GM21723 (cell line): ENCODE measurements at regions not wholly inside any gene's neighbourhood (a gene's known extent, or its start where the extent isn't known, plus 50 kb on each side); places are given as distances from the start of the nearest gene placed in this dataset.
"Not testable (repeated sequence)": the region's sequence is repeated elsewhere in the genome, so short reads cannot be mapped to it uniquely, and the experiment has no call there.

Source experiments
- ATAC-seq: cut with Tn5 transposase; IDR thresholded peaks from one replicate; pipeline ENCODE4 v1.9.1; 2021; ENCODE audit warnings: mild to moderate bottlenecking, moderate library complexity; ENCODE audit not compliant: unreplicated experiment

GRCh38 chr3:147333098-147333497 lies 73.2 kb downstream of the ZIC4 start:
- ATAC-seq: no peak

DNA sequence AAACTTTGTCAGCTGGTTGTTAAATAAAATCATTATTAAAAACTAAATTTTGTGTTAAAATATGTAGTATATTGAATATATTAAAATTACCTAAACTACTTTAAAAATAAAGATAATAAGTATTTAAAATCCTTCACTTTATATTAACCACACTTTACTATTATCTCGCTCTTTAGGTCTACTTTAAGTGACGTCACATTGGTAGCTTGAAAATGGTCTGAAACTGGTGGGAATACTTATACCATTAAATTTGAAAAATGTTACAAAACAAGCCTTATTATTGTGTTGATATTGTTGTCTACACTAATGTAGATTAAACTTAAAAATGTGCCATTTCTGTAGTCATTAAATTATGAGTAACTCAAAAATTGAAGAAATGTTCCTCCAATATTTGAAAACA lies 77.6 kb downstream of the ZIC4 start:
- no peak for ATAC-seq

GRCh38 chr3:147324356-147324755 lies 82.0 kb downstream of the ZIC4 start:
- ATAC-seq: no peak

- ATAC-seq: no peak
Observed at GRCh38 chr3:147318900-147319299, 87.4 kb downstream of the ZIC4 start.

DNA sequence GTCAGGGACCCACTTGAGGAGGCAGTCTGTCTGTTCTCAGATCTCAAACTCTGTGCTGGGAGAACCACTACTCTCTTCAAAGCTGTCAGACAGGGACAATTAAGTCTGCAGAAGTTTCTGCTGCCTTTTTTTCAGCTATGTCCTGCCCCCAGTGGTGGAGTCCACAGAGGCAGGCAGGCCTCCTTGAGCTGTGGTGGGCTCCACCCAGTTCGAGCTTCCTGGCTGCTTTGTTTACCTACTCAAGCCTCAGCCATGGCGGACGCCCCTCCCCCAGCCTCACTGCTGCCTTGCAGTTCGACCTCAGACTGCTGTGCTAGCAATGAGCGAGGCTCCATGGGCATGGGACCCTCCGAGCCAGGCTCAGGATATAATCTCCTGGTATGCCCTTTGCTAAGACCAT lies 89.3 kb downstream of the ZIC4 start:
- ATAC-seq: not testable (repeated sequence)

DNA sequence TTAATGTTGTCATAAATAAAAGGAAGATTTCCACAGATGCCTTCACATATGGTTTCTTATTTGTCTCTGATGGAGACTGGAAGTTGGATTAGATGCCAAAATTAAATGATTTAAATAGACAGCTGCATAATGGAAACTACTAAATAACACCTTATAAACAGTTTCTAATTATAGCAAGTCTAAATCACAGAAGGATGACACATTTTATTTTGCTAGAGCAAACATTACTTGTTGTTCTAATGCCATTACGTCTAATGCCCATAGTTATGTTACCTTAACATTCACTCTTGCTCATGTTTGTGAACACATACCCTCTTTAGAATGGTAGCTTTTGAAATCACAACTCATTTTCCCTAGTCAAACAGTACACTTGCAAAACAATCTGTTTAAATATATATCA lies 92.8 kb downstream of the ZIC4 start:
- no peak for ATAC-seq

- no peak for ATAC-seq
Observed at GRCh38 chr3:147312786-147313280, 93.5 kb downstream of the ZIC4 start.

GRCh38 chr3:147311716-147312115 lies 94.6 kb downstream of the ZIC4 start:
- ATAC-seq: no peak

- ATAC-seq: no peak
Observed at GRCh38 chr3:147305533-147306250, 100.7 kb downstream of the ZIC4 start.

DNA sequence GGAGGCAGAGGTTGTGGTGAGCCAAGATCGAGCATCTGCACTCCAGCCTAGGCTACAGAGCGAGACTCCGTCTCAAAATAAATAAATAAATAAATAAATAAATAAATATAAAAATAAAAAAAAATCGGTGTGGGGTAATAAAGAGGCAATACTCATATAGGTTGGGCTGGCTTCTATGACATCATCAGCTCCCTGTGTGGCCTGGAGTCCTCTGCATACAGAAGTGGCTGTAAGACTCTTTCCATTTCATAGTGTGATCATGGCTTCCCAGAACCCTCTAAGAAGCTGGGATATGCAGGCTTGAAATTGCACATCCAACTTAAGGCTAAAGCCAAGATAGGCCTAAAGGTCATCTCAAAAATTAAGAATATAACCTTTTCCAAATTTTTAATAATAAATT lies 101.6 kb downstream of the ZIC4 start:
- ATAC-seq: no peak

DNA sequence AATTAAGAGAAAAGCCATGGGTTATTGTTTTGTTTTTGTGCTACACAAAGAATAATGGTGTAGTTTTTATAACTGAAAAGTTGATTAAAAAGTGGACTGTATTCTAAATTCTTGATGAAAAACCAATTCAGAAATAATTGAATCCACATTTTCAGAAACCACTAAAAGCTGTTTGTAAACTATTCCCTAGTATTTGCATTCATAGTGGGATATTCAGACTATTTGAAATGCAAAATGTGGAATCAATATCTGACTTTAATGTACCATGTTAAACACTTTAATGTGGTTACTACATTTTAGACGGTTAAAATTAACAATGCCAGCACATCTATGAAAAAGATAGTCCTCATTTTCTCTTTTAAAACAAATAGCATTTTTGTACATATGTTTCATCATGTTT lies 104.6 kb downstream of the ZIC4 start:
- ATAC-seq: no peak

GRCh38 chr3:147299656-147300055 lies 106.7 kb downstream of the ZIC4 start:
- ATAC-seq: no peak

DNA sequence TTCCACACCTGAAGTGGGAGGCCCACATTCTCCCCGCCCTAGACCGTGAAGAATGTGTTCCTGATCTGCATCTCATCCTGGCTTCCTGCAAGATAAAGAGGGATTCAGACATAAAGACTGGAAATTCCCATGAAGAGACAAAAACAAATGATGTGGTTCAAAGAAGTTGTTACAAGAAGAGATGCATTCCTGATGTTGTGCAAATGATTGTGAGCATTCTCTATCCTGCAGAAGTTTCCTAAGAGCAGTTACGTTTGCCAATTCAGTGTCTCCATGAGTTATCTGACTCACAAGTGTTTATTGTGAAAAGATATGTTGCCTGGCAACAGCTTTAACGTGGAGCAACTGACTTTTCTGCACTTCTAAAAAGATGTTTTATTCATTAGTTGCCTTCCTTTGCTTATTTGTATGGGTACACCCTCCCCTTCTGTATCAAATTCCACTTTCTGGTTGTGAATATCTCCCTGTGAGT lies 107.8 kb downstream of the ZIC4 start:
- ATAC-seq: no peak

- ATAC-seq: no peak
Observed at GRCh38 chr3:147297761-147298350, 108.5 kb downstream of the ZIC4 start.

GRCh38 chr3:147287370-147287769 lies 119.0 kb downstream of the ZIC4 start:
- ATAC-seq: not testable (repeated sequence)

- ATAC-seq: no peak
Observed at GRCh38 chr3:147269907-147270306, 136.4 kb downstream of the ZIC4 start.

DNA sequence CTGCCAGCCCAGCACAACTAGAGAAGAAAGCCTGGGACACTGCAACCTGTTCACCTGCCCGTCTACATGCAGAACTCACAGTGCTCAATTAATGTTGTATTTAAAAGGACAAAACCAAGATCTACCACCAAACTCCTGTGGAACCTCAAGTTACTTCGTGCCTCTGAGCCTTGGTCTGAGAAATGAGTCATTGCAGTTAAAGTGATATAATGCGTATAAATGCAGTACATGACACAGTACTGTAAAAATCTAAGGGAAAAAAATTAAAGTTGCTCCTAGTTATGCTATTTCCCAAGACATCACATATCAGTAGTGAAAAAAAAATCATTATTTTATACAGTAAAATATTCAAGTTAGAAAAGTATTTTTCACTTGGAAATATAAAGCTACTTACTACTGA lies 138.9 kb downstream of the ZIC4 start:
- no peak for ATAC-seq

DNA sequence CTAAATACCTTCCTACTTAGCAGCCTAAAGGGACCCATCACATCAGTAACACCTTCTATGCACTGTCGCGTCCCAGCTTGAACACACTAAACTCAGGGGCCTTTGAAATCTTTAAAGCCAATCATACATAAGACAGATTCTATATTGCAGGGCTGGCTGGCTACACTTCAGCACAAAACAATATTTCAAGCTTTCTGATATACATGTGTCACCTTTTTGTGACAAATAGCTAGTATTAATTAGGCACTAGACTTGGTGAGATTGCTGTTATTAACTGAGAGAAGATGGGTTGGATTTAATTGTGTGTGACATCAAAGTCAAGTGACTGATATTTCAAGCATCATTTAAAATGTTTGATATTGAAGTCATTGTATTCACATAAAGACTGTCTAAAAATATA lies 148.4 kb downstream of the ZIC4 start:
- ATAC-seq: no peak

GRCh38 chr3:147256739-147257138 lies 149.6 kb downstream of the ZIC4 start:
- no peak for ATAC-seq

DNA sequence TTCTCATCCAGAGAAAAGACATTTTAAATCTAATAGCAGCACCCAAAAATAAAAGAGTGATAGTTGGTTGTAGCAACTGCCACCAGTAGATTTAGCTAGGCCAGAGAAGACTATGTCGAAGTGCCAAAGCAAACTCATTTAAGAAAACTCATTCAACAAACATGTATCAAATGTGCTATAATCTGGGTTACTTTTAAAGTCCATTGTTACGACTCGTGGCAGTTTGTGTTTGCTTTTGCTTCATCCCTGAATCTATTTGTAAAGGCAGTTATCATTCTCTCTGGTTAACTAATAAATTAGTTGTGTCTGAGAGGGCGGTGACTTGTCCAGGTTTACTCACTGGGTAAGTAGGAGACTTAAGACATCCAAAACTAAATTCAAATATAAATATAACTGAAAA lies 159.4 kb downstream of the ZIC4 start:
- ATAC-seq: no peak

- not testable (repeated sequence) for ATAC-seq
Observed at GRCh38 chr3:147245638-147246037, 160.7 kb downstream of the ZIC4 start.

DNA sequence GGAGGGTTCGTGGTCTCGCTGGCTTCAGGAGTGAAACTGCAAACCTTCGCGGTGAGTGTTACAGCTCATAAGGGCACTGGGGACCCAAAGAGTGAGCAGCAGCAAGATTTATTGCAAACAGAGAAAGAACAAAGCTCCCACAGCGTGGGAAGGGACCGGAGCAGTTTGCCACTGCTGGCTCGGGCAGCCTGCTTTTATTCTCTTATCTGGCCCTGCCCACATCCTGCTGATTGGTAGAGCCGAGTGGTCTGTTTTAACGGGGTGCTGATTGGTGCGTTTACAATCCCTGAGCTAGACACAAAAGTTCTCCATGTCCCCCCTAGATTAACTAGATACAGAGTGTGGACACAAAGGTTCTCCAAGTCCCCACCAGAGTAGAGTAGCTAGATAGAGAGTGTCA lies 161.3 kb downstream of the ZIC4 start:
- not testable (repeated sequence) for ATAC-seq

DNA sequence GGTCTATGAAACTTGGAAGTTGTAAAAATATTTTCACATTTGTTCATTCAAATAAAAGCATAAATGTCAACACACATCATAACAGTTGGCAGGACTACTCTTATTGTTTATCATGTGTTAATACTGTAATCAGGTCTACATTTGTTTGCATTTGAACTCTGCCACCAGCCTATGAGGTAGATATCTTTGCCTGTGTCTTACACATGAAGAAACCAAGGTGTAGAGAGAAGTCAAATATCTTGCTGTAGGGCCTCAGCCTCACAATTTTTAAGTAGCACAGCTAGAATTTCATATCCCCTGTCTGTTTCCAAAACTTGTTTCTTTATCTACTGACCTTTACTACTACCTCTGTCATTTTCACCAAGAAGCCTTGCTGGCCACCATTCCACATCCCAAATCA lies 161.9 kb downstream of the ZIC4 start:
- no peak for ATAC-seq
